ENCODE measurements at regions not wholly inside any gene's neighbourhood (a gene's known extent, or its start where the extent isn't known, plus 50 kb on each side); places are given as distances from the start of the nearest gene placed in this dataset.

- TF ChIP-seq, protein P1, sequence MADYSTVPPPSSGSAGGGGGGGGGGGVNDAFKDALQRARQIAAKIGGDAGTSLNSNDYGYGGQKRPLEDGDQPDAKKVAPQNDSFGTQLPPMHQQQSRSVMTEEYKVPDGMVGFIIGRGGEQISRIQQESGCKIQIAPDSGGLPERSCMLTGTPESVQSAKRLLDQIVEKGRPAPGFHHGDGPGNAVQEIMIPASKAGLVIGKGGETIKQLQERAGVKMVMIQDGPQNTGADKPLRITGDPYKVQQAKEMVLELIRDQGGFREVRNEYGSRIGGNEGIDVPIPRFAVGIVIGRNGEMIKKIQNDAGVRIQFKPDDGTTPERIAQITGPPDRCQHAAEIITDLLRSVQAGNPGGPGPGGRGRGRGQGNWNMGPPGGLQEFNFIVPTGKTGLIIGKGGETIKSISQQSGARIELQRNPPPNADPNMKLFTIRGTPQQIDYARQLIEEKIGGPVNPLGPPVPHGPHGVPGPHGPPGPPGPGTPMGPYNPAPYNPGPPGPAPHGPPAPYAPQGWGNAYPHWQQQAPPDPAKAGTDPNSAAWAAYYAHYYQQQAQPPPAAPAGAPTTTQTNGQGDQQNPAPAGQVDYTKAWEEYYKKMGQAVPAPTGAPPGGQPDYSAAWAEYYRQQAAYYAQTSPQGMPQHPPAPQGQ (CRISPR knock-in tag; IDR thresholded peaks at IDR 0.05; ENCODE audit: borderline replicate concordance), result no peak
- TF ChIP-seq, protein P2, sequence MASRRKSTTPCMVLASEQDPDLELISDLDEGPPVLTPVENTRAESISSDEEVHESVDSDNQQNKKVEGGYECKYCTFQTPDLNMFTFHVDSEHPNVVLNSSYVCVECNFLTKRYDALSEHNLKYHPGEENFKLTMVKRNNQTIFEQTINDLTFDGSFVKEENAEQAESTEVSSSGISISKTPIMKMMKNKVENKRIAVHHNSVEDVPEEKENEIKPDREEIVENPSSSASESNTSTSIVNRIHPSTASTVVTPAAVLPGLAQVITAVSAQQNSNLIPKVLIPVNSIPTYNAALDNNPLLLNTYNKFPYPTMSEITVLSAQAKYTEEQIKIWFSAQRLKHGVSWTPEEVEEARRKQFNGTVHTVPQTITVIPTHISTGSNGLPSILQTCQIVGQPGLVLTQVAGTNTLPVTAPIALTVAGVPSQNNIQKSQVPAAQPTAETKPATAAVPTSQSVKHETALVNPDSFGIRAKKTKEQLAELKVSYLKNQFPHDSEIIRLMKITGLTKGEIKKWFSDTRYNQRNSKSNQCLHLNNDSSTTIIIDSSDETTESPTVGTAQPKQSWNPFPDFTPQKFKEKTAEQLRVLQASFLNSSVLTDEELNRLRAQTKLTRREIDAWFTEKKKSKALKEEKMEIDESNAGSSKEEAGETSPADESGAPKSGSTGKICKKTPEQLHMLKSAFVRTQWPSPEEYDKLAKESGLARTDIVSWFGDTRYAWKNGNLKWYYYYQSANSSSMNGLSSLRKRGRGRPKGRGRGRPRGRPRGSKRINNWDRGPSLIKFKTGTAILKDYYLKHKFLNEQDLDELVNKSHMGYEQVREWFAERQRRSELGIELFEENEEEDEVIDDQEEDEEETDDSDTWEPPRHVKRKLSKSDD (CRISPR knock-in tag; IDR thresholded peaks at IDR 0.05; ENCODE audit: low read depth), result no peak
- TF ChIP-seq NFE2L1 (CRISPR knock-in tag; IDR thresholded peaks at IDR 0.05; ENCODE audit: borderline replicate concordance), result no peak
Observed at GRCh38 chr5:158364367-158364766, 505.4 kb upstream of the CLINT1 start (continued).

DNA sequence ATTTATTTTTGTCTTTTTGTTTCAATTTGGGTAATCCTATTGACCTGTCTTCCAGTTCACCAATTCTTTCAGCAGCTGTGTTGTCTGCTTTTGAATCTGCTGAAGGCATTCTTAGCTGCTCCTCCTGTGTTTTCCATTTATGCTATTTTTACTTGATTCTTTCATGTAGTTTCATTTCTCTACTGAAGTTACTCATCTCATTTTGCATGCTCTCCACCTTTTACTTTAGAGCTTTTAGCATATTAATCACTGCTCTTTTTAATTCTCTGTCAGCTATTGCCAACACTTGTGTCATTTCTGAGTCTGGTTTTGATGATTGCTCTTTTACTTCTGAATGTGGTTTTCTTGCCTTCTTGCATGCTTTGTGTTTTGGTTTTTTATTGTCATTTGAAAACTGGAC, 496.0 kb upstream of the CLINT1 start:
- in situ Hi-C loops (cut with HindIII; ENCODE audit: extremely low pct_ligation_motif_present, low pct_unique_long_range_greater_than_20kb), result no loop called here
- intact Hi-C loops (cut with micrococcal nuclease; ENCODE audit: unreplicated experiment), result no loop called here
- Histone ChIP-seq H3K4me1 (ENCODE audit: insufficient read depth, low read length) (no peaks in the 10 kb centered on the region), H3K27me3 (ENCODE audit: control insufficient read depth in 1 of 2, insufficient read depth in 2 of 2, low read length in 2 of 2) (no peaks in the 10 kb centered on the region; a peak in 1 of 5 replicates), H2AFZ (ENCODE audit: low read length) (no peak overlapping the region), H3K9me3 (ENCODE audit: low read length) (no peaks in the 10 kb centered on the region; the same call in 1 of the 2 replicates), H3K4me2 (ENCODE audit: low read depth, low read length) (no peak overlapping the region), H3K4me3 (replicated peaks in 1 of 3; ENCODE audit: insufficient read depth in 1 of 3, low read depth in 2 of 3, low read length in 3 of 3) (no peak overlapping the region), H4K20me1 (ENCODE audit: insufficient read depth, low read length) (no peaks in the 10 kb centered on the region), H3K36me3 (replicated peaks in 1 of 2; ENCODE audit: control insufficient read depth in 1 of 2, insufficient read depth in 2 of 2, low read length in 2 of 2) (no peaks in the 10 kb centered on the region), H3K27ac (ENCODE audit: extremely low read length, insufficient read depth, low read length) (no peak overlapping the region), H3K9ac (ENCODE audit: insufficient read depth, low read depth, low read length) (no peak overlapping the region), H3K79me2 (ENCODE audit: insufficient read depth, low read length) (no peaks in the 10 kb centered on the region)
- BruUV-seq (replicated peaks), result no TSS peak
- DNase-seq (ENCODE audit: low spot score), result no peak
- ATAC-seq, result no peak
- ChIA-PET POLR2A (no interaction called here), CTCF (ENCODE audit: low intra/inter-chr PET ratio, low total read pairs) (no interaction called here)
- no peak for FAIRE-seq
- TF ChIP-seq ZBTB49 (CRISPR knock-in tag; IDR thresholded peaks at IDR 0.05; ENCODE audit: borderline replicate concordance) (no peak), ZNF292 (CRISPR knock-in tag; IDR thresholded peaks at IDR 0.05; ENCODE audit: borderline replicate concordance, low read depth) (no peak), REPIN1 (CRISPR knock-in tag; IDR thresholded peaks at IDR 0.05; ENCODE audit: borderline replicate concordance, low read depth) (no peak), IKZF1 (IDR thresholded peaks at IDR 0.05) (no peak), ZNF343 (CRISPR knock-in tag; IDR thresholded peaks at IDR 0.05) (no peak), KLF16 (CRISPR knock-in tag; IDR thresholded peaks at IDR 0.05) (no peak), ZBTB44 (CRISPR knock-in tag; IDR thresholded peaks at IDR 0.05) (no peak)
- TF ChIP-seq, protein P3, sequence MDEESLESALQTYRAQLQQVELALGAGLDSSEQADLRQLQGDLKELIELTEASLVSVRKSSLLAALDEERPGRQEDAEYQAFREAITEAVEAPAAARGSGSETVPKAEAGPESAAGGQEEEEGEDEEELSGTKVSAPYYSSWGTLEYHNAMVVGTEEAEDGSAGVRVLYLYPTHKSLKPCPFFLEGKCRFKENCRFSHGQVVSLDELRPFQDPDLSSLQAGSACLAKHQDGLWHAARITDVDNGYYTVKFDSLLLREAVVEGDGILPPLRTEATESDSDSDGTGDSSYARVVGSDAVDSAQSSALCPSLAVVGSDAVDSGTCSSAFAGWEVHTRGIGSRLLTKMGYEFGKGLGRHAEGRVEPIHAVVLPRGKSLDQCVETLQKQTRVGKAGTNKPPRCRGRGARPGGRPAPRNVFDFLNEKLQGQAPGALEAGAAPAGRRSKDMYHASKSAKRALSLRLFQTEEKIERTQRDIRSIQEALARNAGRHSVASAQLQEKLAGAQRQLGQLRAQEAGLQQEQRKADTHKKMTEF (CRISPR knock-in tag; IDR thresholded peaks at IDR 0.05), result no peak
